T47D (cell line): ENCODE measurements at regions not wholly inside any gene's neighbourhood (a gene's known extent, or its start where the extent isn't known, plus 50 kb on each side); places are given as distances from the start of the nearest gene placed in this dataset.

Experiments used
- DNase-seq, 2 experiments: peaks; one replicate each; pipeline versions ENCODE4 v3.0.0 to v3.0.0-alpha.2; 2011 to 2012; ENCODE audit warnings: low read depth in 1 of 2, low spot score in 1 of 2
- JUND ChIP-seq: IDR thresholded peaks from 2 replicates; pipeline ENCODE4 v1.6.1; 2012; ENCODE audit warnings: low read depth
- in situ Hi-C: cut with HindIII; loops from 2 replicates; pipeline ENCODE4 v1.10.0; 2016; ENCODE audit warnings: low sequenced_read_pairs, low pct_unique_long_range_greater_than_20kb

DNA sequence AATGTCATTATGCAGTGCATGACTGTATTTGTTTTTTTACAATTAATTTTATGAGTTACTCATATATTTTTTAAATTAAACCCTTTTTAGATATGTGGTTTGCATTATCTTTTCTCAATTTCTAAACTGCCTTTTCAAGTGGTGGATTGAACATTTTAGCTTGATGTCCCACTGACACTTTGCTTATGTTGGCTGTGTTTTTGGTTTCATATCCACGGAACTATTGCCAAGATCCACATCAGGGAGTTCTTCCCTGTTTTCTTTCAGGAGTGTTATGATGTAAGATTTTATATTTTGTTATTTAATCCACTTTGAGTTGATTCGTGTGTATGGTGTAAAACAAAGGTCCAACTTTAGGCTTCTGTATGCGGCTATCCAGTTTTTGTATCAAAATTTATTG, 1144.9 kb upstream of the EYS start:
- TF ChIP-seq JUND: no peak
- in situ Hi-C loops: no loop called here

DNA sequence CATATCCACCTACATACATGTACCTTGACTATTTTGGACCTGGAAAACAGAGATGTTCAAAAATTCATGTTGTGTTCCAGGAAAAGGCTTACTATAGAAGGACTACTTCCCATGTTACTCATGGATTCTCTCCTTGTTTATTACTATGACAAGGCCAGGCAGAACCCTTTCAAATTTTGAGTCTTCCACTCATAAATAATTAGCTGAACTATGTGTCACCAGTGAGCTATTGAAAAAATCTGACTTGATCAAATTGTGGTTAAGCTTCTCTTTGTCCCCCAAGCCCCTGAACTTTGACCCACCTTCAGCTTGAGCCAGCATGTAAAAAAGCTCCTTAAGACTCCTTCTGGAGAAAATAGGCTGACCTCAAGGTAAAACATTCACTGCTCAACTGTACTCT, 1142.8 kb upstream of the EYS start:
- in situ Hi-C loops: no loop called here
- TF ChIP-seq JUND: no peak
- no peak for DNase-seq

More for the DNA sequence above, 1144.9 kb upstream of the EYS start:
- DNase-seq: no peak

DNA sequence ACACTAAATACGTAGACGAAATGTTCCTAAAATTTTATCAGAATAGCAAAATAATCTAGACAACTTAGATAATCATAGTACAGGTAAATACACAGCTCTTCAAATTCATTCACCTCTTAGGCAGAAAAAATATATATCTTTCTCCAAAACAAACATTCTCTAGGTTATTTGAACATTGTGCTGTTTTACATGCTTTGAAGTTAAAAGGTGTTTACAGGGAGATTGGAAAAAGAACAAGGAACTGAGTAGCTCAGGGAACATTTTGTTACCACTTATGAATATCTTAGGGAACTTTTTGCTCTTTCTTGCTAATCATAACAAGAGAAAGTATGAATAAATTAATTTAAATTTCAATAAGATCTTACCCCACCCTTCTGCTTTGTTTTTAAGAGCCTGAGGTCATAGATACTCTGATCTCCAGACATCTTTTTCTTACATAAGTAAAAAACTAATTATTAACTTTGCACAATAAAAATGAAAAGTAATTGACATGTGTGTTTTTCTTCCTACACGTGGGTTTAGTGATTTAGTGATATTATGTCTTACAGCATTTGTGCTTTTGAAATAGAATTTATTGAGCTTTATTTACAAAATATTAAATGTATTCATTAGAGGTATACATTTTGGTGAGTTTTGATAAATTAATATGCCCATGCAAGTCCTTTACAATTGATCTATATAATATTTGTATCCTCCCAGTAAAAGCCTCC, 1141.4 kb upstream of the EYS start:
- TF ChIP-seq JUND: no peak
- no peak for DNase-seq
- in situ Hi-C loops: no loop called here

- in situ Hi-C loops: no loop called here
- TF ChIP-seq JUND: no peak
- no peak for DNase-seq
Measured at GRCh38 chr6:66838764-66839163, 1131.7 kb upstream of the EYS start.

- DNase-seq: no peak
- no peak for TF ChIP-seq JUND
- in situ Hi-C loops: no loop called here
Measured at GRCh38 chr6:66825539-66825938, 1118.5 kb upstream of the EYS start.

DNA sequence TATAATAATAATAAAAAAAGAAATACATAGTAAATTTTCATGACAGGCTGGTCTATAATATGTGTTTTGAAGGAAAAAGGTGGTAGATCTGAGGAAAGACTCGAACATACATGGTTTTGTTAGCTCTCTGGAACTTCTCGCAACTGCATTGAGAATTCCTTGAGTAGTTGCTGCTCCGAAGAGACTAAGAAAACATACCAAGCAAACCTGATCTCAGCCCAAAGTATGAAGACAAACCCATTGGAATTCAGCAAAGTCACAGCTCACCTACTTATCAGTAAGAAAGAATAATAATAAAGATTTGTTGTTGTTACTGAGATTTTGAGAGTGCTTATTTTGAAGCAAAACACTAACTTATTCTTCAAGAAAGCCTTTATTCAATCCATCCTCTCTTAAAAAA, 1107.1 kb upstream of the EYS start:
- TF ChIP-seq JUND: no peak
- in situ Hi-C loops: no loop called here
- no peak for DNase-seq

GRCh38 chr6:66808771-66809170, 1101.7 kb upstream of the EYS start:
- TF ChIP-seq JUND: no peak
- in situ Hi-C loops: no loop called here

GRCh38 chr6:66796987-66797386, 1090.0 kb upstream of the EYS start:
- in situ Hi-C loops: no loop called here
- DNase-seq: no peak
- TF ChIP-seq JUND: no peak

More at GRCh38 chr6:66808771-66809170, 1101.7 kb upstream of the EYS start:
- no peak for DNase-seq

DNA sequence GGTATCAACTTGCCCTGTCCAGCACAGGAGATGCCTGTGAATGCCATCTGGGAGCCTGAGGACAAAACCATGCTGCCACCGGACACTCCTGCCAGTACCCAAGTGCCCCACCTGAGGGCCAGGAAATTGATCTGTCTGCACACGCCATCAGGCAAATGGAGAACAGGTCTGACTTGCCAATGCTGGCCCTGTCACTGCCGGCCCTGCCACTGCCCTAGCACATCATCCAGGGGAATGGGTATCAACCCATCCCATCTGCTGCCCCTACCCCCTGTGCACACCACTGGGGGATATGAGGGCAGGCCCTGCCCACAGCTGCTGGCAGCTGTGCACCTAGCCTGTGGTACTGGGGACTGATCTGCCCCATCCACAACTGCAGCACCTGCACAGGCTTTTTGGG, 1081.6 kb upstream of the EYS start:
- TF ChIP-seq JUND: no peak
- DNase-seq: no peak
- in situ Hi-C loops: no loop called here

- in situ Hi-C loops: no loop called here
- TF ChIP-seq JUND: no peak
- DNase-seq: no peak
Measured at GRCh38 chr6:66772800-66773199, 1065.8 kb upstream of the EYS start.

GRCh38 chr6:66771626-66772025, 1064.6 kb upstream of the EYS start:
- in situ Hi-C loops: no loop called here
- no peak for TF ChIP-seq JUND
- no peak for DNase-seq

GRCh38 chr6:66751630-66752029, 1044.6 kb upstream of the EYS start:
- DNase-seq: no peak
- in situ Hi-C loops: no loop called here
- TF ChIP-seq JUND: no peak

- in situ Hi-C loops: no loop called here
- no peak for DNase-seq
- TF ChIP-seq JUND: no peak
Measured at GRCh38 chr6:66740346-66740745, 1033.3 kb upstream of the EYS start.

DNA sequence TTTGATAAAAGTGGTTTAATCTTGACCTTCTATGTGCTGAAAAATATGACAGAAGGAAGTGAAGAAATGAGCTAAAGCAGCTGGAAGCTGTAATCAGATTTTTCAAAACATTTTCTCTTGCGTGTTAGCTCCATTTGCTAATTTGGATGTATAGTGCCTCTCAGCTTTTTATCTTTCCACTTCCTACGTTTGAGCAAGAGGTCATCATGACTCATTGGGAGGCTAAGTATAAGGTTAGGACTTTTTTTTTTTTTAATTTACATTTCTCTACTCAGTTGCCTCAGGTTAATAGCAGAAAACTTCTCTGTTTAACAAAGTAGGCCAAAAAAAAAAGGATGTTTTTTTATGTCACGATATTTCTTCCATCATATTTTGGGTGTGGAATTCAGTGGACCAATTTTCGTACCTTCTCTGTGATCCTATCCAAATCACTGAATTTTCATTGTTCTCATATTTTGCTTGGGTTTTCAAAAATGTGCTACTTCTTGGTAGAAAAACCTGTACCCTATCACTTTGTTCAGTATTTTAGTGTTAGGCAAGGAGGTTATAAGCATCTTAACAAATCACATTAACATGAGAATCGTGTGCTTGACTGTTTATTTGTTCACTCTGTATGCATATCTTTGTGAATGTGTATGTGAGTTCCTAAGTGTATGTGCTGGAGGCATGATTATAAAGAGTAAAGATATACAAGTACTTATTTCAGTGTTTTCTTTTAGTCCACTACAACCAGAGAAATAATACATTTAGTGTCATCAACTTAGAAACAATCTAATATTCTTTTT, 1028.3 kb upstream of the EYS start:
- no peak for DNase-seq
- TF ChIP-seq JUND: no peak
- in situ Hi-C loops: no loop called here
